Hepatocyte (in vitro differentiated cells): ENCODE measurements at regions not wholly inside any gene's neighbourhood (a gene's known extent, or its start where the extent isn't known, plus 50 kb on each side); places are given as distances from the start of the nearest gene placed in this dataset.

ENCODE experiments used
- DNase-seq: peaks from one replicate; pipeline ENCODE4 v3.0.0-alpha.2; 2016; ENCODE audit warnings: low spot score
- H2AFZ ChIP-seq: fragments of 200-600 bp; sonication (generic); 2 replicates; pipeline ENCODE4 v1.6.0; 2016; ENCODE audit warnings: antibody characterized with exemption, mild to moderate bottlenecking
- H3K27ac ChIP-seq: fragments of 200-600 bp; sonication (generic); 2 replicates; pipeline ENCODE4 v1.5.1; 2016; ENCODE audit warnings: mild to moderate bottlenecking
- H3K27me3 ChIP-seq: fragments of 200-600 bp; sonication (generic); 2 replicates; pipeline ENCODE4 v1.6.1; 2016
- H3K36me3 ChIP-seq: fragments of 200-600 bp; sonication (generic); replicated peaks from 2 replicates; pipeline ENCODE4 v1.5.1; 2016; ENCODE audit warnings: low read depth; ENCODE audit not compliant: insufficient read depth
- H3K4me1 ChIP-seq: fragments of 200-600 bp; sonication (generic); 2 replicates; pipeline ENCODE4 v1.5.1; 2016; ENCODE audit warnings: mild to moderate bottlenecking, moderate library complexity; ENCODE audit not compliant: insufficient read depth
- H3K4me2 ChIP-seq: fragments of 200-600 bp; sonication (generic); 2 replicates; pipeline ENCODE4 v1.6.0; 2016
- H3K4me3 ChIP-seq: fragments of 200-600 bp; sonication (generic); 2 replicates; pipeline ENCODE4 v1.5.1; 2016; ENCODE audit warnings: mild to moderate bottlenecking
- H3K79me2 ChIP-seq: fragments of 200-600 bp; sonication (generic); 2 replicates; pipeline ENCODE4 v1.6.0; 2017; ENCODE audit warnings: mild to moderate bottlenecking
- H3K9me2 ChIP-seq: fragments of 200-600 bp; sonication (generic); replicated peaks from 2 replicates; pipeline ENCODE4 v1.6.0; 2017; ENCODE audit warnings: mild to moderate bottlenecking; ENCODE audit not compliant: insufficient read depth
- H3K9me3 ChIP-seq: fragments of 200-600 bp; sonication (generic); 2 replicates; pipeline ENCODE4 v1.5.1; 2016; ENCODE audit warnings: low read depth, mild to moderate bottlenecking
- H4K20me1 ChIP-seq: fragments of 200-600 bp; sonication (generic); 2 replicates; pipeline ENCODE4 v1.6.0; 2016; ENCODE audit warnings: mild to moderate bottlenecking; ENCODE audit not compliant: insufficient read depth, poor library complexity, severe bottlenecking
- CTCF ChIP-seq: fragments of 200-600 bp; sonication (generic); IDR thresholded peaks from 2 replicates; pipeline ENCODE4 v1.5.1; 2016; ENCODE audit warnings: antibody characterized with exemption, mild to moderate bottlenecking; ENCODE audit not compliant: poor library complexity
- EZH2 ChIP-seq: fragments of 200-600 bp; sonication (generic); IDR thresholded peaks from 2 replicates; pipeline ENCODE4 v1.6.1; 2016; ENCODE audit warnings: antibody characterized with exemption, mild to moderate bottlenecking, borderline replicate concordance
- EZH2phosphoT487 ChIP-seq: fragments of 200-600 bp; sonication (generic); IDR thresholded peaks from one replicate; pipeline ENCODE4 v1.6.1; 2018; ENCODE audit warnings: antibody characterized with exemption, mild to moderate bottlenecking, low read depth, moderate library complexity; ENCODE audit not compliant: unreplicated experiment, severe bottlenecking
- WGBS: methylation state at CpG from one replicate; pipeline ENCODE4 v1.1.6; 2016; ENCODE audit warnings: low lambda C conversion rate; ENCODE audit errors: missing lambda C conversion rate; 5-methylcytosine and 5-hydroxymethylcytosine counted together

DNA sequence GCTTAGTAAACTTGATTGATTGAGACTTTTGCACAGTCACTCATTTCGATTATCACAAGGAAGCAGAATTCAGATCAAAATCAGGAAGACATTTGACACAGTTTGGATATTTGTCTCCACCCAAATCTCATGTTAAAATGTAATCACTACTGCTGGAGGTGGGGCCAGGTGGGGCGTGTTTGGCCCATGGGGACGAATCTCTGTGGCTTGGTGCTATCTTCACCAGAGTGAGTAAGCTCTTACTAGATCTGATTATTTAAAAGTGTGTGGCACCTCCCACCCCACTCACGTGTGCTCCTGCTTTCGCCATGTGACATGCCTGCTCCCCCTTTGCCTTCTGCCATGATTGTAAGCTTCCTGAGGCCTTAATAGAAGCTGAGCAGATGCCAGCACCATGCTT, 291.4 kb downstream of the PCNX1 start:
- H3K79me2 ChIP-seq: no peaks in the 10 kb centered on the region
- H3K4me3 ChIP-seq: no peak overlapping the region
- no peaks in the 10 kb centered on the region for H3K9me3 ChIP-seq
- DNase-seq: no peak
- WGBS: 85% methylated on average over 5 of the region's 5 CpGs
- H3K27me3 ChIP-seq: no peaks in the 10 kb centered on the region
- no peaks in the 10 kb centered on the region for H4K20me1 ChIP-seq
- TF ChIP-seq CTCF (no peak), EZH2 (no peak), EZH2phosphoT487 (no peak)
- H3K27ac ChIP-seq: no peak overlapping the region
- H3K4me2 ChIP-seq: no peak overlapping the region
- H3K36me3 ChIP-seq: no peaks in the 10 kb centered on the region
- H3K9me2 ChIP-seq: no peaks in the 10 kb centered on the region
- H2AFZ ChIP-seq: no peak overlapping the region
- H3K4me1 ChIP-seq: no peaks in the 10 kb centered on the region

DNA sequence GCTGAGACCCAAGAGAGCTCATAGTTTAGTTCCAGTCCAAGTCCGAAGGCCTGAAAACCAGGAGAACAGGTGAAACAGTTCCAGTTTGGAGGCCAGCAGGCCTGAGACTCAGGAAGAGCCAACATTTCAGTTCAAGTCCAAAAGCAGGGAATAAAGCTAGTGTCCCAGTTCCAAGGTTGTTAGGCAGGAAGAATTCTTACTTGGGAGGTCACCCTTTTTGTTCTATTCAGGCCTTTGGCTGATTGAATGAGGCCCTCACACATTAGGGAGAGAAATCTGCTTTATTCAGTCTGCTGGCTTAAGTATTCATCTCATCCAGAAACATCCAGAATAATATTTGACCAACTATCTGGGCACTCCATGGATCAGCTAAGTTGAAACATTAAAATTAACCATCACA, 294.6 kb downstream of the PCNX1 start:
- no peak for TF ChIP-seq CTCF
- TF ChIP-seq EZH2: no peak
- TF ChIP-seq EZH2phosphoT487: no peak
- WGBS: 97% methylated on average over 1 of the region's 1 CpG
- Histone ChIP-seq H3K36me3 (no peaks in the 10 kb centered on the region), H2AFZ (no peak overlapping the region), H3K79me2 (no peaks in the 10 kb centered on the region), H3K9me2 (no peaks in the 10 kb centered on the region), H4K20me1 (no peaks in the 10 kb centered on the region), H3K27me3 (no peaks in the 10 kb centered on the region), H3K9me3 (no peaks in the 10 kb centered on the region), H3K4me2 (no peak overlapping the region), H3K4me3 (no peak overlapping the region), H3K4me1 (no peaks in the 10 kb centered on the region), H3K27ac (no peak overlapping the region)
- DNase-seq: no peak

GRCh38 chr14:71202881-71203280, 295.6 kb downstream of the PCNX1 start:
- H3K9me3 ChIP-seq: no peaks in the 10 kb centered on the region
- no peak for DNase-seq
- no peaks in the 10 kb centered on the region for H3K9me2 ChIP-seq
- no peak overlapping the region for H3K4me3 ChIP-seq
- H3K79me2 ChIP-seq: no peaks in the 10 kb centered on the region
- no peaks in the 10 kb centered on the region for H3K36me3 ChIP-seq
- no peaks in the 10 kb centered on the region for H3K27me3 ChIP-seq
- no peak overlapping the region for H2AFZ ChIP-seq
- no peaks in the 10 kb centered on the region for H3K4me1 ChIP-seq
- no peak overlapping the region for H3K27ac ChIP-seq
- H4K20me1 ChIP-seq: no peaks in the 10 kb centered on the region
- no peak for TF ChIP-seq EZH2
- no peak for TF ChIP-seq CTCF
- no peak for TF ChIP-seq EZH2phosphoT487
- no peak overlapping the region for H3K4me2 ChIP-seq
- 65% methylated on average over 3 of the region's 3 CpGs for WGBS

GRCh38 chr14:71203306-71203705, 296.0 kb downstream of the PCNX1 start:
- no peak overlapping the region for H2AFZ ChIP-seq
- no peaks in the 10 kb centered on the region for H3K79me2 ChIP-seq
- H3K36me3 ChIP-seq: no peaks in the 10 kb centered on the region
- H3K9me3 ChIP-seq: no peaks in the 10 kb centered on the region
- no peaks in the 10 kb centered on the region for H3K9me2 ChIP-seq
- H3K4me3 ChIP-seq: no peak overlapping the region
- no peak for TF ChIP-seq EZH2phosphoT487
- TF ChIP-seq CTCF: no peak
- no peak for TF ChIP-seq EZH2
- H3K4me1 ChIP-seq: no peaks in the 10 kb centered on the region
- H3K4me2 ChIP-seq: no peak overlapping the region
- H3K27ac ChIP-seq: no peak overlapping the region
- H3K27me3 ChIP-seq: no peaks in the 10 kb centered on the region
- WGBS: 88% methylated on average over 6 of the region's 6 CpGs
- DNase-seq: no peak
- H4K20me1 ChIP-seq: no peaks in the 10 kb centered on the region
